SK-MEL-5 (cell line): ENCODE measurements at regions not wholly inside any gene's neighbourhood (a gene's known extent, or its start where the extent isn't known, plus 50 kb on each side); places are given as distances from the start of the nearest gene placed in this dataset.
"Not testable (repeated sequence)": the region's sequence is repeated elsewhere in the genome, so short reads cannot be mapped to it uniquely, and the experiment has no call there.

Experiments used
- DNase-seq: peaks from one replicate; pipeline ENCODE4 v3.0.0-alpha.2; 2016; ENCODE audit warnings: low read depth, low spot score
- in situ Hi-C: cut with HindIII; loops from 2 replicates; pipeline ENCODE4 v1.10.0; 2016; ENCODE audit warnings: low sequenced_read_pairs, high pct_unique_total_duplicates, low pct_unique_long_range_greater_than_20kb

- in situ Hi-C loops, result no loop called here
- DNase-seq, result peak; percentile 16
Measured at GRCh38 chr13:90551253-90551652, 796.2 kb upstream of the MIR17HG start.

GRCh38 chr13:90552702-90553101, 794.8 kb upstream of the MIR17HG start:
- DNase-seq, result no peak
- in situ Hi-C loops, result no loop called here

- in situ Hi-C loops, result no loop called here
- no peak for DNase-seq
Measured at GRCh38 chr13:90553159-90553558, 794.3 kb upstream of the MIR17HG start.

- in situ Hi-C loops, result no loop called here
Measured at GRCh38 chr13:90557626-90558025, 789.9 kb upstream of the MIR17HG start.

GRCh38 chr13:90562443-90562842, 785.0 kb upstream of the MIR17HG start:
- in situ Hi-C loops, result no loop called here

More at GRCh38 chr13:90557626-90558025, 789.9 kb upstream of the MIR17HG start:
- no peak for DNase-seq

GRCh38 chr13:90564096-90564495, 783.4 kb upstream of the MIR17HG start:
- in situ Hi-C loops, result no loop called here
- DNase-seq, result no peak

More at GRCh38 chr13:90562443-90562842, 785.0 kb upstream of the MIR17HG start:
- DNase-seq, result no peak

- DNase-seq, result no peak
- in situ Hi-C loops, result no loop called here
Measured at GRCh38 chr13:90564566-90564965, 782.9 kb upstream of the MIR17HG start.

GRCh38 chr13:90565985-90566713, 781.3 kb upstream of the MIR17HG start:
- in situ Hi-C loops, result no loop called here

GRCh38 chr13:90568165-90568564, 779.3 kb upstream of the MIR17HG start:
- in situ Hi-C loops, result no loop called here
- no peak for DNase-seq

More at GRCh38 chr13:90565985-90566713, 781.3 kb upstream of the MIR17HG start:
- DNase-seq, result no peak

- in situ Hi-C loops, result no loop called here
Measured at GRCh38 chr13:90576067-90576466, 771.4 kb upstream of the MIR17HG start.

GRCh38 chr13:90577726-90578125, 769.8 kb upstream of the MIR17HG start:
- in situ Hi-C loops, result no loop called here
- no peak for DNase-seq

More at GRCh38 chr13:90576067-90576466, 771.4 kb upstream of the MIR17HG start:
- no peak for DNase-seq

GRCh38 chr13:90585392-90585791, 762.1 kb upstream of the MIR17HG start:
- in situ Hi-C loops, result no loop called here
- no peak for DNase-seq

GRCh38 chr13:90591260-90591926, 756.1 kb upstream of the MIR17HG start:
- in situ Hi-C loops, result no loop called here

GRCh38 chr13:90591927-90592268, 755.6 kb upstream of the MIR17HG start:
- DNase-seq, result peak; percentile 6
- in situ Hi-C loops, result no loop called here

More at GRCh38 chr13:90591260-90591926, 756.1 kb upstream of the MIR17HG start:
- DNase-seq, result peak; percentile 26

GRCh38 chr13:90592943-90593342, 754.5 kb upstream of the MIR17HG start:
- no peak for DNase-seq
- in situ Hi-C loops, result no loop called here

GRCh38 chr13:90594681-90595080, 752.8 kb upstream of the MIR17HG start:
- DNase-seq, result no peak
- in situ Hi-C loops, result no loop called here

- in situ Hi-C loops, result no loop called here
- no peak for DNase-seq
Measured at GRCh38 chr13:90605664-90606063, 741.8 kb upstream of the MIR17HG start.

- in situ Hi-C loops, DNase-seq: not testable (repeated sequence)
Measured at GRCh38 chr13:90606921-90607320, 740.6 kb upstream of the MIR17HG start.

GRCh38 chr13:90612391-90612790, 735.1 kb upstream of the MIR17HG start:
- no peak for DNase-seq
- in situ Hi-C loops, result no loop called here
